ENCODE measurements at regions not wholly inside any gene's neighbourhood (a gene's known extent, or its start where the extent isn't known, plus 50 kb on each side); places are given as distances from the start of the nearest gene placed in this dataset.
A peak's percentile ranks its signal among the peaks of the same experiment; 100 is the strongest.
"Not testable (repeated sequence)": the region's sequence is repeated elsewhere in the genome, so short reads cannot be mapped to it uniquely, and the experiment has no call there.

DNA sequence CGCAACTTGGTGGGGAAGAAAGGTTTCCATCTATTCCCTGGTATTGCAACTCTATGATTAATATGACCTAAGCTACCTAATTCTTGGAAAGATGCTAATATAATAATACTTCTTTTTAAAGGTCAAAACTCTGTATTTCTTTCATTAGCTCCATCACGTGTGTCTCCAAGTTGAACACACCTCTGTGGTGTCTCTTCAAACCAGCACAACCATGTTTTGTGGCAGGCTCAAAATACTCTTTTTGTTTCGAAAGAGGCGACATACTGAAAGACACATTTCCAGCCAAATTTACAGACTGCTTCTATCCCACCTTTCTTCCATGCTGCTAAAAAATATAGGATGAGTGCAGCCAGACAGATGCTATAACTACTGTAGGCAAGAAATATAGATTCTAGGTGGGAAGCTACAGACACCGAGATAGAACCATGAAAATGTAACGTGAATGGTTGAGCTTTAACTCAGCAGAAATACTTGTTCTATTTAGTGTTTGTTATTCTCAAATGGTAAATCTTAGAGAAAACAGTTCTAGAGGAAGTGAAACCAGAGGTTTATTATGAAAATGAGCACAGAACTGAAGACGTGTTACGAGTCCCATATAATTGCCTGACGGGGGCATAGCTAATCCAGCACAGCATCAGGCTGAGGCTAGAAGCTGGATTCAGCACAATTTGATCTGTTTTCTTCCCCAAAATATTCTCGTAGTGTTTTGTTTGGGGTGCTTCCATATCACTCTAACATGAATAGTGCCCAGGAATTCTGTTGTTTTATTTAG lies 991.5 kb upstream of the FANCL start:
- DNase-seq: peak in 1 of 4 experiments; percentile 22

DNA sequence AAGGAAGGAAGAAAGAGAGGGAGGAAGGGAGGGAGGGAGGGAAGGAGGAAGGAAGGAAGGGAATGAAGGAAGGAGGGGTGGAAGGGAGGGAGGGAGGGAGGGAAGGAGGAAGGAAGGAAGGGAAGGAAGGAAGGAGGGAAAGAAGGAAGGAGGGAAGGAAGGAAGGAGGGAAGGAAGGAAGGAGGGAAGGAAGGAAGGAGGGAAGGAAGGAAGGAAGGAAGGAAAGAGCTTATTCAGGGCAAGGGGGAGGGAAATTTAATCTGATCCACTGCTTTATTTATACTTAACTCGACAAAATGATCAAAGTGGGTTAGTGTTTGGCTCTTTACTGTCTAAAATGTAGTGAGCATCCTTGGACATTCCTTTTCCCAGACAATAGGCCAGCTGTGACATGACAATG lies 985.2 kb upstream of the FANCL start:
- not testable (repeated sequence) for DNase-seq

- no peak for DNase-seq
Measured at GRCh38 chr2:59223742-59224141, 982.6 kb upstream of the FANCL start.

GRCh38 chr2:59217360-59217759 lies 976.2 kb upstream of the FANCL start:
- no peak for DNase-seq

- DNase-seq: no peak
Measured at GRCh38 chr2:59206361-59206760, 965.2 kb upstream of the FANCL start.

DNA sequence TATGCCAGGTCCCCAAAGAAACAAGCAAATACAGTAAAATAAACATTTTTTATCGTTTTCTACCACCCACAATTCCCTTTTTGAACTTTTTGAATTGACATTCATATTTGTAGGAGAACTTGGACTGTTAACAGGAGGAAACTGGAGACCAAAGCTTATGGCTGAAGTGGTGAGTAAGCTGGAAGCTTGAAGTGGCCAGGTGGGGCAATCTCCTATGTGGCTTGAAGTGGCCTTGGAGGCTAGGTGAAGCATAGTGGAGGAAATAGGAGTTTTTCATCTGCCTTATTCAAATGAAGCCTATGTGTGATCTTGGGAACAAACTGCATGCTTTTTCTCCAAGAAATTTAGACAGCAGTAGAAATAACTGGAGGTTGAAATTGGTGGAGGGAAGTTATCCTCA lies 962.9 kb upstream of the FANCL start:
- no peak for DNase-seq

DNA sequence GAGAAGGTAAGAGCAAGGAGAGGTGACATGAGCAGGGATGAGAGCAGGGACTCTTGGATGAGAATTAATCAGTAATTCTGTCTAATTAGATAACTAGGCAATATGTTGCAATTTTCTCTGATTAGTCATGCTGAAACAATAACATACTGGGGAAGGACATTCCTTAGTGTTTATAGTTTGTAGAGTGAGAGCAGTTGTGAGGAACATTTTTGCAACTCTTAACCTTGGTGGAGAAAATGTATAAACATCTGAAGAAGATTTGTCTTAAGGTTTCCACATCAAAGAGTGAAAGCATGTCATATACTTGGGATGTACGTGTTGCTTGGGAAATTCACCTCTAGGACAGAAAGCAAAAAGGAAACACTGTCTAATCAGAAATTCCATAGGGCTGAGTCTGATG lies 955.4 kb upstream of the FANCL start:
- no peak for DNase-seq

DNA sequence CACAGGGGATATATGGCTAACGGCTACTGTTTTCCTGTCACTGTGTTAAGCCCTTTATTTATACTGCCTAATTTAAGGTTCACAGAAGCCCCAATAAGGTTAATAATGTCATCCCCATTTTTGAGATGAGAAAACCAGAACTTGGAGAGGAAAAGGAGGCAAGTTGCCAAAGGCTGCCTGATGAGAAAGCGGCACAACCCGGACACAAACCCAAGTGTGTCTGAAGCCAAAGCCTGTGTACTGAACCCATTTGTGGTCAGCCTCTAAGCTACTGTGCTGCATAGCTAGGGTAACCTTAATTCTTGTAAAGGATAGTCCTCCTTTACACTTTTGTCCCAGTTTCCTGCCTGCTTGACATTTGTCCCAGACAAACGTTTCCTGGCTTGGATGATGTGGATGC lies 954.7 kb upstream of the FANCL start:
- no peak for DNase-seq

GRCh38 chr2:59191781-59192180 lies 950.7 kb upstream of the FANCL start:
- no peak for DNase-seq

DNA sequence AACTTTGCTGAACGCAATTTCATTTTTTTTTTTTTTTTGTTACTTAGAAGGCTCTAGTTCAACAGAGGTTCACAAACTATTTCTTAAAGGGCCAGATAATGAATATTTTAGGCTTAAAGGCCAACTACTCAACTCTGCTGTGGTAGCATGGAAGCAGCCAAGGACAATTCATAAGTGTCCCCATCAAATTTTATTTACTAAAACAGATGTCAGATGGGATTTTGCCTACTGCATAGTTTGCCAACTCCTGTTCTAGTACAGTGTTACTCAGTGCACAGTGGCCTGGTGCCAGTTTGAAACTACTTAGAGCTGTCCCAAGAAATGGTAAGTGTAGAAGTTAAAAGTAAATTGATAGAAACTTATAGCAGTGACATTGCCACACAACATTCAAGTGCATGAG lies 949.4 kb upstream of the FANCL start:
- DNase-seq: no peak

DNA sequence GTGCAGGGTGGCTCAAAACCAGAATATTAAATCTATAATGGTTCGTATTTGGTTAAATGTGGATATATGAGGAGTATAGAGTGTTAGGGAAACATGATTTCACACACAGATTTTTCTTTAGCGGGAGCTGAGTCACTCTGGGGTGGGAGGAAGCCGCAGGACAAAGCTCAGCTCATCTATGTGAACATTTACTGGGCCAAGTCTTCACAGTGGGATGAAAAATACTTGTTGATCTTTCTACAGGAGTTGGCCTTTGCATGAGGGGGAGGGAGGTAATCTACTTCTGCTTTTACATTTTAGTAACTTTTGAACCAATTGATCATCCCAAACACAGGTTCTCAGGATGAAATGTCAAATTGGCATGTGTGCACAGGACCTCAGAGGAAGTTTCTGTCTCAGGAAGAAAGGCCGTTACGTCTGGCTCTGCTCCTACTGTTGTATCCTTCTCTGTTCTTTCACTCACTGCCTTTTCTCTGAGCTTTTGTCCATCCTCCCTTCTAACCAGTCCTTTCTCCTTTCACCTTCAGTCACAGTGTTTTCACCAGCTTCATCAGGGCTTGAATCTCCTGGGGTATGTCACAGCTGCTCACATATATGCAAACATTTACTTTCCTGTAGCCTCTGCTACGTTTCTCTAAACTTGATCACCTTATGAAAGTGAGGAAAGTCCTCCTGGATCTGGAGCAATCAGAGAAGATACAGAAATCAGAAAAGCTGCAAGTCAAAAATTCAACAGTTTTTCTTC lies 943.3 kb upstream of the FANCL start:
- peak; percentile 23 to 52 (median 30) for DNase-seq

DNA sequence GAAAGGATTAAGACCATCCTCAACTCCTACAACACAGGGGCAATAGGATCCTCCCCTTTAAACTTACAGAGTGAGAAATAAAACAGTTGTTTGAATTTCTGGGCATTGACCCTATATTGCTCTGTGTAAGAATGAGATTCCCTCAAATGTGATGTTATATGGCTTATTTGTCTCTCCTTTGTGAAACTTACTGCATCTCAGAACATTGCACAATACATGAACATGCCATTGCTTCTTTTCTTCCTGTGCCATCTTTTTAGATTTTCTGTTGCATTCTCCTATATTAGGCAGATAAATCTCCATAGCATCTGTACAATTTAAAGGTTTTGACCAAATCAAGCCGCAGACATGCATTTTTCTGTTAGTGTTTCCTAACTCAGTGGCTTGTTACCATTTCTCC lies 941.9 kb upstream of the FANCL start:
- no peak for DNase-seq

- peak in 3 of 4 experiments; percentile 13 to 22 (median 22) for DNase-seq
Measured at GRCh38 chr2:59182249-59182648, 941.1 kb upstream of the FANCL start.

DNA sequence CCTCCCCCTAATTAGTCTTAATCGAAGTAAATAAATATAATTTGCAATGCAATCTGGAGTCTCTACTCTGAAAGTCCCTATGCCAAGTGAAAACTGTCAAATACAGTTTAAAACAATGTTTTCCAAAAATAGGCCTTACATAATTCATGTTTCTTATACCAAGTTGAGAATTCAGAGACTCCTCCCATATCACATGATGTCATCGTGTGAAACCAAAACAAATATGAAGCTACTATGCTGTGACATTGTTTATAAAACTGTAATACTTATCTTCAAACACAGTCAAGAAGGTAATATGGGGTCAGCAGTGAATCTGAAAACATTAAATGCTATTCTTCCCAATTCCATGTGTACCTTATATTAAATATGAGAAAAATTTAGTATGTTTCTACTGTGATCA lies 940.2 kb upstream of the FANCL start:
- DNase-seq: no peak

DNA sequence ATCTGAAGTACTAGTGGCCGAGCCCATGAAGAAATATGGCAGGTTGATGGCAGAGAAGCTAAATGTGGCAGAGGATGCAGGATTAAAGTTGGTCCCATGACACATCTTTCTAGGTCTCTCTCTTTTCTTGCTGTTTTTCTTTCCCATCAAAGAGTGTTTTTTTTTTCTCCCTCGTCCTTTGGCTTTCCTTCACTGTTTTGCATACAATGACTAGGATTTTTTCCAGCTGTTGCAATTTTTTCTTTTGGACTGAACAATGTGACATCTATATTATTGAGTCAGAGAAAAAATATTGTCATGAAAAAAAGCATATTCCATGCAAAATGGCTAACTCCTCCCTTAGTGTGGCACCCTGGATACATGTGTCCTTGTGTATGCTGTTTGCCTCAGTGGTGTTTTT lies 939.5 kb upstream of the FANCL start:
- DNase-seq: no peak

DNA sequence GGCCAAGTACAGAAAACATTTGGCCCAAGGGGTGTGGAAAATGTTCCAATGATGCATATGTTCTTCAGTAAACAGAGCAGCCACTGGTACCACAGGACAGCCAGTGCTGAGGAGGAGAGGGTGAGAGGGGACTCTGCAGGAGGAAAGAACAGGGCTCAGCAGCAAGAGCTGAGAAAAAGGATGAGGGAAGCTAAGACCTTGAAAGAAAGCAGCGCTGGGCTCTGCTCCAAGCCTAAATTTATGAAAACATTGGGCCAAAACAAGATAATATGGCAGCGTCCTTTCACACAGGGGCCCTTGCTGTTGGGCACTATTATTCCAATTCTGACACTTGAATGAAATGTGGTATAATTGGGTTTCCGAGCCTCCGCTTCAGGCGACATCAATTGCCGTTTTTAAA lies 939.0 kb upstream of the FANCL start:
- no peak for DNase-seq

GRCh38 chr2:59177748-59178147 lies 936.6 kb upstream of the FANCL start:
- no peak for DNase-seq

- DNase-seq: no peak
Measured at GRCh38 chr2:59176737-59177136, 935.6 kb upstream of the FANCL start.

GRCh38 chr2:59174536-59175243 lies 933.6 kb upstream of the FANCL start:
- no peak for DNase-seq

DNA sequence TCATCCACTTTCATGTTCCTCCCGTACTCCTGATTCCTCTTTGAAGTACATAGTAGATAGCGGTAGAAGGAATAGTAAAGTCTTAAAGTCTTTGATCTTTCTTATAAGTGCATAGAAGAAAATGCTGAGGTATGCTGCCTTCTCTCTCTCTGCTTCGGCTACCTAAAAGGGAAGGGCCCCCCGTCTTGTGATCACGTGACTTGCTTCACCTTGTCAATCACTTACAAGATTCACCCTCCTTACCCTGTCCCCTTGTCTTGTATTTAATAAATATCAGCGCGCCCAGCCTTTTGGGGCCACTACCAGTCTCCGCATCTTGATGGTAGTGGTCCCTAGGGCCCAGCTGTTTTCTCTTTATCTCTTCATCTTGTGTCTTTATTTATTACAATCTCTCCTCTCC lies 932.2 kb upstream of the FANCL start:
- no peak for DNase-seq

DNA sequence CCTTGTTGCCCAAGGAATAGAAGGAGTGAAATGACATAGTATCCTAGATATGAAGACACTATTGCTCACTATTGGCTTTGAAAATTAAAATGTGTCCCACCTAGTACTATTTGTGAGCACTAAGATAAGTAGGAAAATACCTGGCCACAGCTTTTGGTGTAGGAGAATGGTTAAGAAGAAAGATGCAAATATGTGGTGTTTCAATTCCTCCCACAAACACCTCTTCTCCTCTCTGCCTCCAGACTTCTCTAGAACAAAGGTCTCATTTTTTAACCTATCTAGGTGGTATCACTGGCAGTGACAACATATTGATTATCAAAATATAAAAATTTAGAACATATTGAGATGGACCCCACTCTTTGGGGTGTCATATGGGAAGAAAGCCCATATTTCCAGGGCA lies 929.9 kb upstream of the FANCL start:
- no peak for DNase-seq

DNA sequence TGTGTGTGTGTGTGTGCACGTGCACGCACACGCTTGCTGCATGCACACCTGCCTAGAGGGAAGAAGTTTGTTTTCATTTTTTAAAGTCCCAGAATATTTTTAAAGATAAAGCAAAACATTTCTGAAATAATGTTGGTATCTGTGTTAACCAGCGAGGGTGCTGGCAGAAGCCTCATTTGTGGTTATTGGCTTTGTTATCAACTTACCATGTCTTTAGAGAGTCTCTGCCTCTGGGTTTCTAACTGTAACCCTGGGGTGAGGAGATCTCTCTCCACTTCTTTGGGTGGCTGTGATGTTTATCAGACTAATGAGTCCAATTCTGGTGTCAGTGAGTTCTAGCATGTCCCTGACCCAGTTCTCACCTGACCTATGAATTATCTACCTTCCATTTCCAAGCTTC lies 927.6 kb upstream of the FANCL start:
- no peak for DNase-seq

DNA sequence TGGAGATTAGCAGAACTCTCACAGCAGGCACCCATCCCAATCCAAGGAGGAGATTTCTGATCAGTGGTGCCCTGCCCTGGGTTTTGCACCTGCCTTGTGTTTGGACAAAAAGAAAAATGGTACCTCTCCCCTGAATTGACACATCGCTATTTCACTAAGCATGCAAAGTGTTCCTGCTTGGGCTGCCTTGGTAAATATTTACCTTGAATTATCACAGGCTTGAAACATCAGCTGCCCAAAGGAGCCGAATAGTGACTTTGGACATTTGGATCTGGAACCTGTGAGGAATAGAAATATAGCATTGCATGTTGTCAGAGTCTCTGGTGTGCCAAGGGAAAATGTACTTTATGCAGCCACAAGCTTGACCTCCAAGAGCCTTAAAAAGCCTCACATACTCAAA lies 926.4 kb upstream of the FANCL start:
- DNase-seq: no peak

- DNase-seq: not testable (repeated sequence)
Measured at GRCh38 chr2:59157908-59158307, 916.8 kb upstream of the FANCL start.
